ENCODE measurements at regions not wholly inside any gene's neighbourhood (a gene's known extent, or its start where the extent isn't known, plus 50 kb on each side); places are given as distances from the start of the nearest gene placed in this dataset.

DNA sequence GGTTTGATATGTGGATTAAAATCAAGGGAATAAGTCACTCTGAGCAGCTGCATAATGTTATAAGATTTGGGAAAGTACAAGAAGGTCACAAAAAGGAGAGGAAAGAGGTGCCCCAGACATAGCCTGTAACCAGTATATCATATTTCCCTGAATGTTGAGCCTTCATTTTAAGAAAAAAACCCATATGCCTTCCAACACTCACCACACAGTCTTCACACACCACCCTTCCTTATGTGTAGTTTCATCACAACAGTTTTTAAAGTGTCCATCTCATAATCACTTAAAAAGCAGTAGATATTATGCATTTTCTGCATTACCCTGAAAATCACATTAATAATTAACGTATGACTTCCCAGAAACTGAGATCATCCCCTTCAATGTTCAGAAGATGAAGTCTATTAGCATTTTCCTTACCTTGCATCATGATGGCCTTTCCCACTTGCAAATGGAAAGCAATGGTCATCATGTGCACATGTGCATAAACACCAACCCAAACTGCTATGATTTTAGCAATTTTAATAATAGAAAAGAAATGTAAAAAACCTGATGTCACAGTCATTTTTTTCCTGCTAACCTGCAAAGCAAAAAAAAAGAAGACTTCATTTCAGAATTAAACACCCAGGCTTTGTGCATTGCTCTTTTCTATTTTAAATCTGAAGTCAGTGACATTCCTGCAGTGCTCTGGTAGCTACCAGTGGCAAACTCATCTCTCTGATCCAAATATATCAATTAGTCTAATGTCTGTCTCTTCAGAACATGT, 465.0 kb downstream of the SUCLG1 start:
- TF ChIP-seq PAX5 (IDR thresholded peaks at IDR 0.05; ENCODE audit: borderline replicate concordance, low read depth, low read length) (no peak), SIX5 (IDR thresholded peaks at IDR 0.05; ENCODE audit: low read depth, low read length, severe bottlenecking) (no peak), STAT3 (IDR thresholded peaks at IDR 0.05; ENCODE audit: low read depth, low read length) (no peak), SMC3 (IDR thresholded peaks at IDR 0.05; ENCODE audit: borderline replicate concordance, low read length) (no peak), BMI1 (IDR thresholded peaks at IDR 0.05; ENCODE audit: borderline replicate concordance) (no peak), ZNF274 (IDR thresholded peaks at IDR 0.05; ENCODE audit: insufficient read depth, insufficient read length) (no peak), ZSCAN29 (IDR thresholded peaks at IDR 0.05) (no peak)
- TF ChIP-seq, protein P1, sequence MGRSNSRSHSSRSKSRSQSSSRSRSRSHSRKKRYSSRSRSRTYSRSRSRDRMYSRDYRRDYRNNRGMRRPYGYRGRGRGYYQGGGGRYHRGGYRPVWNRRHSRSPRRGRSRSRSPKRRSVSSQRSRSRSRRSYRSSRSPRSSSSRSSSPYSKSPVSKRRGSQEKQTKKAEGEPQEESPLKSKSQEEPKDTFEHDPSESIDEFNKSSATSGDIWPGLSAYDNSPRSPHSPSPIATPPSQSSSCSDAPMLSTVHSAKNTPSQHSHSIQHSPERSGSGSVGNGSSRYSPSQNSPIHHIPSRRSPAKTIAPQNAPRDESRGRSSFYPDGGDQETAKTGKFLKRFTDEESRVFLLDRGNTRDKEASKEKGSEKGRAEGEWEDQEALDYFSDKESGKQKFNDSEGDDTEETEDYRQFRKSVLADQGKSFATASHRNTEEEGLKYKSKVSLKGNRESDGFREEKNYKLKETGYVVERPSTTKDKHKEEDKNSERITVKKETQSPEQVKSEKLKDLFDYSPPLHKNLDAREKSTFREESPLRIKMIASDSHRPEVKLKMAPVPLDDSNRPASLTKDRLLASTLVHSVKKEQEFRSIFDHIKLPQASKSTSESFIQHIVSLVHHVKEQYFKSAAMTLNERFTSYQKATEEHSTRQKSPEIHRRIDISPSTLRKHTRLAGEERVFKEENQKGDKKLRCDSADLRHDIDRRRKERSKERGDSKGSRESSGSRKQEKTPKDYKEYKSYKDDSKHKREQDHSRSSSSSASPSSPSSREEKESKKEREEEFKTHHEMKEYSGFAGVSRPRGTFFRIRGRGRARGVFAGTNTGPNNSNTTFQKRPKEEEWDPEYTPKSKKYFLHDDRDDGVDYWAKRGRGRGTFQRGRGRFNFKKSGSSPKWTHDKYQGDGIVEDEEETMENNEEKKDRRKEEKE (IDR thresholded peaks at IDR 0.05) = no peak
- TF ChIP-seq, protein P2, sequence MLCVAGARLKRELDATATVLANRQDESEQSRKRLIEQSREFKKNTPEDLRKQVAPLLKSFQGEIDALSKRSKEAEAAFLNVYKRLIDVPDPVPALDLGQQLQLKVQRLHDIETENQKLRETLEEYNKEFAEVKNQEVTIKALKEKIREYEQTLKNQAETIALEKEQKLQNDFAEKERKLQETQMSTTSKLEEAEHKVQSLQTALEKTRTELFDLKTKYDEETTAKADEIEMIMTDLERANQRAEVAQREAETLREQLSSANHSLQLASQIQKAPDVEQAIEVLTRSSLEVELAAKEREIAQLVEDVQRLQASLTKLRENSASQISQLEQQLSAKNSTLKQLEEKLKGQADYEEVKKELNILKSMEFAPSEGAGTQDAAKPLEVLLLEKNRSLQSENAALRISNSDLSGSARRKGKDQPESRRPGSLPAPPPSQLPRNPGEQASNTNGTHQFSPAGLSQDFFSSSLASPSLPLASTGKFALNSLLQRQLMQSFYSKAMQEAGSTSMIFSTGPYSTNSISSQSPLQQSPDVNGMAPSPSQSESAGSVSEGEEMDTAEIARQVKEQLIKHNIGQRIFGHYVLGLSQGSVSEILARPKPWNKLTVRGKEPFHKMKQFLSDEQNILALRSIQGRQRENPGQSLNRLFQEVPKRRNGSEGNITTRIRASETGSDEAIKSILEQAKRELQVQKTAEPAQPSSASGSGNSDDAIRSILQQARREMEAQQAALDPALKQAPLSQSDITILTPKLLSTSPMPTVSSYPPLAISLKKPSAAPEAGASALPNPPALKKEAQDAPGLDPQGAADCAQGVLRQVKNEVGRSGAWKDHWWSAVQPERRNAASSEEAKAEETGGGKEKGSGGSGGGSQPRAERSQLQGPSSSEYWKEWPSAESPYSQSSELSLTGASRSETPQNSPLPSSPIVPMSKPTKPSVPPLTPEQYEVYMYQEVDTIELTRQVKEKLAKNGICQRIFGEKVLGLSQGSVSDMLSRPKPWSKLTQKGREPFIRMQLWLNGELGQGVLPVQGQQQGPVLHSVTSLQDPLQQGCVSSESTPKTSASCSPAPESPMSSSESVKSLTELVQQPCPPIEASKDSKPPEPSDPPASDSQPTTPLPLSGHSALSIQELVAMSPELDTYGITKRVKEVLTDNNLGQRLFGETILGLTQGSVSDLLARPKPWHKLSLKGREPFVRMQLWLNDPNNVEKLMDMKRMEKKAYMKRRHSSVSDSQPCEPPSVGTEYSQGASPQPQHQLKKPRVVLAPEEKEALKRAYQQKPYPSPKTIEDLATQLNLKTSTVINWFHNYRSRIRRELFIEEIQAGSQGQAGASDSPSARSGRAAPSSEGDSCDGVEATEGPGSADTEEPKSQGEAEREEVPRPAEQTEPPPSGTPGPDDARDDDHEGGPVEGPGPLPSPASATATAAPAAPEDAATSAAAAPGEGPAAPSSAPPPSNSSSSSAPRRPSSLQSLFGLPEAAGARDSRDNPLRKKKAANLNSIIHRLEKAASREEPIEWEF (IDR thresholded peaks at IDR 0.05; ENCODE audit: insufficient replicate concordance, low read depth, low read length) = no peak
- H3K9me3 ChIP-seq (replicated peaks; ENCODE audit: control insufficient read depth, insufficient read depth, low read length) = no peaks in the 10 kb centered on the region
- no peaks in the 10 kb centered on the region for H3K79me2 ChIP-seq (ENCODE audit: control insufficient read depth, insufficient read depth, low read length)
- no peak overlapping the region for H3K4me3 ChIP-seq
- no peaks in the 10 kb centered on the region for H4K20me1 ChIP-seq (ENCODE audit: control insufficient read depth, insufficient read depth)
- ChIA-PET POLR2A (no interaction called here), RAD21 (ENCODE audit: unreplicated experiment) (no interaction called here), CTCF (no interaction called here), SMC1A (ENCODE audit: uncharacterized antibody, unreplicated experiment) (interaction anchor here (0.7 kb wide), 1 partner anchor 577 kb away, joined by 4 read pairs; no protein-coding TSS in a partner anchor)
- H3K4me1 ChIP-seq (ENCODE audit: control insufficient read depth, insufficient read depth, low read length) = no peaks in the 10 kb centered on the region
- in situ Hi-C loops (cut with MboI) = no loop called here
- intact Hi-C loops (cut with micrococcal nuclease; ENCODE audit: unreplicated experiment) = no loop called here
- DNase-seq (ENCODE audit: low read depth, low spot score) (no peak), ATAC-seq (no peak), FAIRE-seq (no peak)
- no peak overlapping the region for H3K4me2 ChIP-seq (ENCODE audit: control insufficient read depth, insufficient read depth)
- no peak overlapping the region for H3K9ac ChIP-seq (ENCODE audit: control insufficient read depth, insufficient read depth, low read length)
- no peaks in the 10 kb centered on the region for H3K36me3 ChIP-seq (ENCODE audit: control insufficient read depth in 2 of 2, insufficient read depth in 2 of 2, low read length in 1 of 2)
- no peaks in the 10 kb centered on the region for H3K27me3 ChIP-seq (replicated peaks in 1 of 2; ENCODE audit: control insufficient read depth in 2 of 2, insufficient read depth in 2 of 2, low read length in 1 of 2)
- no peak overlapping the region for H2AFZ ChIP-seq (ENCODE audit: control insufficient read depth, low read depth, low read length)
- 0% methylated on average over 1 of the region's 1 CpG for WGBS (ENCODE audit: insufficient coverage, insufficient replicate concordance, low lambda C conversion rate, missing lambda C conversion rate)
- BruUV-seq (replicated peaks) = no TSS peak
- H3K27ac ChIP-seq (ENCODE audit: control insufficient read depth, insufficient read depth) = no peak overlapping the region
